GM18870 (cell line): ENCODE measurements at regions not wholly inside any gene's neighbourhood (a gene's known extent, or its start where the extent isn't known, plus 50 kb on each side); places are given as distances from the start of the nearest gene placed in this dataset.

Experiments used
- ATAC-seq: cut with Tn5 transposase; IDR thresholded peaks from one replicate; pipeline ENCODE4 v1.9.1; 2021; ENCODE audit warnings: moderate library complexity; ENCODE audit not compliant: unreplicated experiment

- ATAC-seq: no peak
Observed at GRCh38 chr14:98688446-98688845, 583.6 kb downstream of the BCL11B start.

GRCh38 chr14:98689951-98690350 lies 582.0 kb downstream of the BCL11B start:
- ATAC-seq: no peak

- ATAC-seq: no peak
Observed at GRCh38 chr14:98692832-98693231, 579.2 kb downstream of the BCL11B start.

GRCh38 chr14:98694541-98694940 lies 577.5 kb downstream of the BCL11B start:
- no peak for ATAC-seq

GRCh38 chr14:98695809-98696208 lies 576.2 kb downstream of the BCL11B start:
- ATAC-seq: no peak

- no peak for ATAC-seq
Observed at GRCh38 chr14:98698341-98698740, 573.7 kb downstream of the BCL11B start.

- ATAC-seq: no peak
Observed at GRCh38 chr14:98700748-98701147, 571.2 kb downstream of the BCL11B start.

GRCh38 chr14:98701377-98701776 lies 570.6 kb downstream of the BCL11B start:
- no peak for ATAC-seq

GRCh38 chr14:98704441-98704840 lies 567.6 kb downstream of the BCL11B start:
- ATAC-seq: no peak

GRCh38 chr14:98705871-98706300 lies 566.1 kb downstream of the BCL11B start:
- no peak for ATAC-seq

GRCh38 chr14:98707522-98707921 lies 564.5 kb downstream of the BCL11B start:
- no peak for ATAC-seq

GRCh38 chr14:98708555-98708954 lies 563.4 kb downstream of the BCL11B start:
- ATAC-seq: no peak

- no peak for ATAC-seq
Observed at GRCh38 chr14:98711453-98711852, 560.5 kb downstream of the BCL11B start.

- ATAC-seq: no peak
Observed at GRCh38 chr14:98714626-98715425, 557.2 kb downstream of the BCL11B start.

GRCh38 chr14:98716133-98716532 lies 555.9 kb downstream of the BCL11B start:
- no peak for ATAC-seq

- ATAC-seq: no peak
Observed at GRCh38 chr14:98721061-98721460, 550.9 kb downstream of the BCL11B start.

GRCh38 chr14:98724734-98725133 lies 547.3 kb downstream of the BCL11B start:
- ATAC-seq: no peak

- ATAC-seq: no peak
Observed at GRCh38 chr14:98725191-98725590, 546.8 kb downstream of the BCL11B start.

GRCh38 chr14:98725676-98726075 lies 546.3 kb downstream of the BCL11B start:
- ATAC-seq: no peak

- no peak for ATAC-seq
Observed at GRCh38 chr14:98726585-98727405, 545.2 kb downstream of the BCL11B start.

- ATAC-seq: no peak
Observed at GRCh38 chr14:98728024-98728423, 544.0 kb downstream of the BCL11B start.

GRCh38 chr14:98728836-98729235 lies 543.2 kb downstream of the BCL11B start:
- ATAC-seq: no peak
